Lower leg skin (tissue), 4 donors: ENCODE measurements at regions not wholly inside any gene's neighbourhood (a gene's known extent, or its start where the extent isn't known, plus 50 kb on each side); places are given as distances from the start of the nearest gene placed in this dataset.

ENCODE experiments used
- DNase-seq, 2 donors: peaks; one replicate each; pipeline ENCODE4 v3.0.0-alpha.2; 2019; ENCODE audit warnings: low spot score in 2 of 2
- H3K4me3 ChIP-seq: fragments of 200-600 bp; sonication (generic); 2 replicates; pipeline ENCODE4 v1.5.1; 2017; ENCODE audit warnings: mild to moderate bottlenecking, low read depth; ENCODE audit not compliant: poor library complexity, severe bottlenecking
- POLR2A ChIP-seq, 2 donors: fragments of 450-650 bp; IDR thresholded peaks; one replicate each; pipeline ENCODE4 v1.6.1; 2016 to 2017; ENCODE audit warnings: antibody characterized with exemption in 2 of 2, mild to moderate bottlenecking in 1 of 2, moderate library complexity in 1 of 2
- WGBS, 2 donors: methylation state at CpG; one replicate each; pipeline ENCODE4 v1.1.5; 2018; 5-methylcytosine and 5-hydroxymethylcytosine counted together
- intact Hi-C: fragments of 100-400 bp; cut with DNase I; formaldehyde crosslinking; loops from one replicate; pipeline ENCODE4 v1.15.0; 2023; ENCODE audit warnings: low total_unique reads
- TF ChIP-seq, protein P1 (sequence below), 3 donors: fragments of 450-650 bp; IDR thresholded peaks; one replicate each; pipeline ENCODE4 v1.5.1; 2016; ENCODE audit warnings: antibody characterized with exemption in 3 of 3, mild to moderate bottlenecking in 3 of 3, moderate library complexity in 2 of 3

DNA sequence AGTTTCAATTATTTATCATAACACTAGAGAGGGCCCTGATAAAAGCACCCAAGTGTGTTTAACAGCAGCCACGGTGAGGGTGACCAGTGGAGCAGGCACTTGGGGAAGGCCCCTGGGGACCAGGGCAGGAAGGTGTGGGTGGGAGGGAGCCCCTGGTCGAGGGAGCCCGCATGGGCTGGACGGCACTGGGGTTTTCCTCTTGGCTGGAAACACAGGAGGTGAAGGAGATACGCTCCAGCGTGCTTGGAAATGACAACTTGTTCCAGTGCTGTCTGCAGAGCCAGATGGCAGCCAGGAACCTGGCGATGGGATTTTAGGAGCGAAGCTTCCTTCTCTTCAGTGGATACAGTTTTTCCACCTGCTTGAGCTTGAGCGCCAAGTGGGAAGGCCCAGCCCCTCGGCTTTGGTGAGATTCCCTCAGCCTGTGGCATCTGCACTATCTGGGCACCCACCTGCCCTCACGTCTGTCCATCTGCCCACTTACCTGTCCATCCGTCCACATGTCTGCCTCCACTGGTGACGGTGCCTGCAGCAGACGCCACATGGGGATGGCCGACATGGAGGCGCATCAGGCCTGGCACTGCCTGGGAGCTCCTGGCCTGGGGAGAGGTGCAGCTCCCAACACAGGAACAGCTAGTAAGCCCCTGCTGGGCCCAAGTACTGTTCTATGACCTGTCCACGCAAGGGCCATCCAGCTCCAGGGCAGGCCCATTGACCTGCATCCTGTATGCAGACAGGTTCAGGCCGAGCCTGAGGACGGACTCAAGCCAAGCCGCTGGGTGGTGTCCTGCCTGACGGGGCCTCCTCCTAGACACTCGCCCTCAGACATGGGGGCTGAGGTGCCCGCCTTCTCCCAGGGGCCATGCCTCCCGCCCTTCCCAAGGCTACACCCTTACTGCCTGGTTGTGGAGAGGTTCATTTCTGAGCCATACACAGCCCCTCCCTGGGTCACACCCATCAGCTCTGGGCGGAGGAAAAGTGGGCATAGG, 192.2 kb upstream of the C14orf180 start:
- DNase-seq: peak in 1 of 2 donors; percentile 79
- no peak overlapping the region for H3K4me3 ChIP-seq
- intact Hi-C loops: no loop called here
- TF ChIP-seq, protein P1, sequence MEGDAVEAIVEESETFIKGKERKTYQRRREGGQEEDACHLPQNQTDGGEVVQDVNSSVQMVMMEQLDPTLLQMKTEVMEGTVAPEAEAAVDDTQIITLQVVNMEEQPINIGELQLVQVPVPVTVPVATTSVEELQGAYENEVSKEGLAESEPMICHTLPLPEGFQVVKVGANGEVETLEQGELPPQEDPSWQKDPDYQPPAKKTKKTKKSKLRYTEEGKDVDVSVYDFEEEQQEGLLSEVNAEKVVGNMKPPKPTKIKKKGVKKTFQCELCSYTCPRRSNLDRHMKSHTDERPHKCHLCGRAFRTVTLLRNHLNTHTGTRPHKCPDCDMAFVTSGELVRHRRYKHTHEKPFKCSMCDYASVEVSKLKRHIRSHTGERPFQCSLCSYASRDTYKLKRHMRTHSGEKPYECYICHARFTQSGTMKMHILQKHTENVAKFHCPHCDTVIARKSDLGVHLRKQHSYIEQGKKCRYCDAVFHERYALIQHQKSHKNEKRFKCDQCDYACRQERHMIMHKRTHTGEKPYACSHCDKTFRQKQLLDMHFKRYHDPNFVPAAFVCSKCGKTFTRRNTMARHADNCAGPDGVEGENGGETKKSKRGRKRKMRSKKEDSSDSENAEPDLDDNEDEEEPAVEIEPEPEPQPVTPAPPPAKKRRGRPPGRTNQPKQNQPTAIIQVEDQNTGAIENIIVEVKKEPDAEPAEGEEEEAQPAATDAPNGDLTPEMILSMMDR (IDR thresholded peaks at IDR 0.05): no peak
- TF ChIP-seq POLR2A (IDR thresholded peaks at IDR 0.05): no peak
- 82 to 90% methylated on average over 24 of the region's 25 CpGs for WGBS, 2 donors

DNA sequence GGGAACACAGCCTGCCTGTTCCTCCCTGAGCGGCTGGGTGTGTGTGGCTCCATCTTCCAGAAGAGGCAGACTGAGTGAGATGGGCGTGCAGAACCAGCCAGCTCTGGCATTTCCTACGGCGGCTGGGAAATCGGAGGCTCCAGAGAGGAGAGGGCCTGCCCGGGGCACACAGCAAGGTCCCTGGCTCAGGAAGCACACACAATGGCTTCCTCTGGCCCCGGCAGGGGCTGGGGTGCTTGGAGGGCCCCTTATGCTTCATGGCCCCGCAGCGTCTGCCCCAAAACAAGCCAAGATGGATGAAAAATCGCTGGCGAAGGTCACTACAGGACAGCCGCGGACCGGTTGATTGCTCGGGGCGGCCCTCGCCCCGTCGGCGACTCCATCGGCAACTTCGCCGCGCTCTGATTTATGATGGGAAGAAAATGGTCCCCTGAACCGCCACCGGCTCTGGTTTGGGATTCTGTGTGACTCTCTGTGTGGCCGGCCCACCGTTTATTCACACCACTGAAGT, 191.5 kb upstream of the C14orf180 start:
- TF ChIP-seq, protein P1 (IDR thresholded peaks at IDR 0.05): no peak
- no peak for TF ChIP-seq POLR2A (IDR thresholded peaks at IDR 0.05)
- 86 to 88% methylated on average over 26 to 28 of the region's 28 CpGs for WGBS, 2 donors
- no peak overlapping the region for H3K4me3 ChIP-seq
- peak in 1 of 2 donors; percentile 52 for DNase-seq
- intact Hi-C loops: no loop called here

DNA sequence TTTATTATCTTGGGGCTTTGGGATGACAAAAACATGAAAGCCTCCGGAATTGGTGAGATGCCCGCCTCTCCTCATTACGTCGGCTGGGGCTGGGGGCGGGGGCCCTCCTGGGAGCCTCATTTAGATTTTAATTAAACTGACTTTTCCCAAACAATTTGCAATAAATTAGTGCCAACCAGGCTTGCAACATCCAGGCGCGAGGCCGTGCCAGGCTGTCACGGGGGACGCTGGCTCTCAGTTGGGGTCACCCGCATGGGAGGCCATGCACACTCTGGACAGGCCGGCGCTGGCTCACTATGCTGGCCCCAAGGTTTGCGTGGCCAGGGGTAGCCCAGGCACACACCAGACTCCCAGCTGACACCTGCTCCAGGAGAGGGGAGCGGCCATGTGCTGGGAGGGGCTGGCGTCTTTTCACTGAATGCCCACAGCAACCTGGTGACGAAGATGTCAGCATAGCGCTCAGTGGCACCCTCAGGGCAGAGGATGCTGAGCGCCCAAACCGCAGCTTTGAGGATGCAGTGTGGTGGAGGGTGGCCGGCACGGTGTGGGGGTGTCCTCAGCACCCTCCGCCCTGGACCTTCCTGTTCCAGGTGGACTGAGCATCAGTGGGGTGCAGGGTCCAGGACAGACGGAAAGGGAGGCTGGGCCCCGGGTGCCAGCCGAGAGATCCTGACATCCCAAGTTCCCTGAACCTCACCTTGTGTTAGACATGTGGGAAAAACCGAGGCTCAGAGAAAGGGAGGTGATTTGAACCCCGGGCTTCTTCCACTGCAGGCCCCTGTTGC, 190.8 kb upstream of the C14orf180 start:
- intact Hi-C loops: no loop called here
- peak in 1 of 2 donors; percentile 68 for DNase-seq
- 87 to 88% methylated on average over 20 to 28 of the region's 28 CpGs for WGBS, 2 donors

DNA sequence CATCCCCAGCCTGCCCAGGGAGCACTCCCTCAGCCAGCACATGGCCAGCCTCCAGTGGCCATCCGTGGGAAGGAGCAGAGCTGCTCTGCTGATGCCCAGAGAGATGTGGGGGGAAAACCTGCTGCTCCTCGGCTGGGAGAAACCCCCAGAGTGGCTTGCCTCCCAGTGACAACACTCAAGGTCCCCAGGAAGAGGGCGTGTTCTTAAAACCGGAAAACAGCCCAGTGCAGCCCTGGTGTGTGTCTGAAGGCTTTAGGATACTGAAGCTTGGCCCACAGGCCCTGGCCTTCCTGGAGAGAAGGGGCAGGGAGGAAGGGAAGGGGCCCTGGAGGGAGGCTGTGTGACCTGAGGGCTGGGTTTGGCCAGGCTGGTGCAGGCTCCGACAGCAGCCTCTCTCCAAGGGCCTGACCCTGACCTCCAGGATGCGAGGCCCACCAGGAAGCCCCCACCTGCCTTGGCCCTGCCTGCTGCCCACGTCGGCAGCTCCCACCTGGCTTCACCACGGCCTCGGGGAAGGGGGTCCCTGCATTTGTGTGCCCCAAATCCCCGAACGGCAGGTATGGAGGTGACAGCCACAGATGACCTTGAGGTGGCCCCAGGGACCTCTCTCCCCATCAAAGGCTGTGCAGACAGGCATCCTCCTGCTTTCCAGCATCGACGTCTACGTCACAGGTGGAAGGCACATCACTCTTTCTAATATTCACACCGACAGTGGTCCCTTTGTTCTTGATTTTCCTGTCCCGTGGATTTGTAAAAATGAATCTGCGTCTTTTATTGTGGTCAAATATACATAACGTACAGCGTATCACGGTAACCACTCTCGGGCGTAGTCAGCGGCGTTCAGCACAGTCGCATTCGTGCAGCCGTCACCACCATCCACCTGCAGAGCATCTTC, 190.0 kb upstream of the C14orf180 start:
- H3K4me3 ChIP-seq: no peak overlapping the region
- TF ChIP-seq POLR2A (IDR thresholded peaks at IDR 0.05): no peak
- TF ChIP-seq, protein P1 (IDR thresholded peaks at IDR 0.05): no peak
- 71 to 75% methylated on average over 27 to 28 of the region's 28 CpGs for WGBS, 2 donors
- intact Hi-C loops: no loop called here
- peak in 1 of 2 donors; percentile 74 for DNase-seq

More for the DNA sequence above, 190.8 kb upstream of the C14orf180 start:
- TF ChIP-seq, protein P1 (IDR thresholded peaks at IDR 0.05): no peak
- TF ChIP-seq POLR2A (IDR thresholded peaks at IDR 0.05): no peak
- H3K4me3 ChIP-seq: no peak overlapping the region
